Astrocyte (in vitro differentiated cells and primary cell): ENCODE measurements at regions not wholly inside any gene's neighbourhood (a gene's known extent, or its start where the extent isn't known, plus 50 kb on each side); places are given as distances from the start of the nearest gene placed in this dataset.
A peak's percentile ranks its signal among the peaks of the same experiment; 100 is the strongest.

Source experiments
- DNase-seq: peaks from one replicate; pipeline ENCODE4 v3.0.0-alpha.2; 2010; ENCODE audit warnings: low read depth
- FAIRE-seq: peaks from 2 replicates; lab custom pipeline; 2011; peaks lifted over from hg19 to GRCh38; lab: Jason Lieb, UNC
- H2AFZ ChIP-seq: 2 replicates; pipeline ENCODE4 v1.6.0; 2012; ENCODE audit warnings: low read depth, low read length, inconsistent platforms
- H3K27ac ChIP-seq: 2 replicates; pipeline ENCODE4 v1.5.1; 2011; ENCODE audit warnings: low read depth, low read length, inconsistent platforms
- H3K27me3 ChIP-seq: 2 replicates; pipeline ENCODE4 v1.6.0; 2011; ENCODE audit warnings: low read length, inconsistent platforms; ENCODE audit not compliant: insufficient read depth
- H3K36me3 ChIP-seq: 2 replicates; pipeline ENCODE4 v1.5.1; 2011; ENCODE audit warnings: low read length, inconsistent platforms; ENCODE audit not compliant: insufficient read depth
- H3K4me1 ChIP-seq: 2 replicates; pipeline ENCODE4 v1.5.1; 2011; ENCODE audit warnings: low read length, inconsistent platforms; ENCODE audit not compliant: insufficient read depth
- H3K4me2 ChIP-seq: 2 replicates; pipeline ENCODE4 v1.6.0; 2012; ENCODE audit warnings: low read length, inconsistent platforms
- H3K4me3 ChIP-seq: 2 replicates; pipeline ENCODE4 v1.5.1; 2011; ENCODE audit warnings: low read depth, mild to moderate bottlenecking, low read length, inconsistent platforms; ENCODE audit not compliant: insufficient read depth
- H3K79me2 ChIP-seq: 2 replicates; pipeline ENCODE4 v1.6.0; 2012; ENCODE audit warnings: mild to moderate bottlenecking, low read length, inconsistent platforms; ENCODE audit not compliant: insufficient read depth
- H3K9ac ChIP-seq: 2 replicates; pipeline ENCODE4 v1.6.0; 2012; ENCODE audit warnings: mild to moderate bottlenecking, low read length, inconsistent platforms
- H3K9me3 ChIP-seq: 2 replicates; pipeline ENCODE4 v1.5.1; 2012; ENCODE audit warnings: low read depth, mild to moderate bottlenecking, low read length, inconsistent platforms; ENCODE audit not compliant: insufficient read depth
- H4K20me1 ChIP-seq: 2 replicates; pipeline ENCODE4 v1.6.0; 2012; ENCODE audit warnings: low read length, inconsistent platforms; ENCODE audit not compliant: insufficient read depth
- H3K27ac Mint-ChIP-seq: one replicate; pipeline ENCODE4 v1.8.0; 2021; ENCODE audit warnings: mild to moderate bottlenecking, mixed read lengths; ENCODE audit not compliant: unreplicated experiment
- H3K27me3 Mint-ChIP-seq: one replicate; pipeline ENCODE4 v1.8.0; 2021; ENCODE audit warnings: low read depth, mixed read lengths; ENCODE audit not compliant: unreplicated experiment
- H3K36me3 Mint-ChIP-seq: one replicate; pipeline ENCODE4 v1.8.0; 2021; ENCODE audit warnings: low read depth, mixed read lengths; ENCODE audit not compliant: unreplicated experiment
- H3K4me1 Mint-ChIP-seq: one replicate; pipeline ENCODE4 v1.8.0; 2021; ENCODE audit warnings: low read depth, mixed read lengths; ENCODE audit not compliant: unreplicated experiment
- H3K4me3 Mint-ChIP-seq: one replicate; pipeline ENCODE4 v1.8.0; 2021; ENCODE audit warnings: mild to moderate bottlenecking, moderate library complexity, mixed read lengths; ENCODE audit not compliant: unreplicated experiment
- H3K9me3 Mint-ChIP-seq: one replicate; pipeline ENCODE4 v1.8.0; 2021; ENCODE audit warnings: mild to moderate bottlenecking, mixed read lengths; ENCODE audit not compliant: unreplicated experiment
- CTCF ChIP-seq: IDR thresholded peaks from 2 replicates; pipeline ENCODE4 v1.5.1; 2011; ENCODE audit warnings: low read depth, mild to moderate bottlenecking, inconsistent platforms, low read length, moderate library complexity; ENCODE audit not compliant: insufficient read depth
- EZH2 ChIP-seq: IDR thresholded peaks from 2 replicates; pipeline ENCODE4 v1.6.1; 2012; ENCODE audit warnings: mild to moderate bottlenecking, low read length, inconsistent platforms; ENCODE audit not compliant: insufficient read depth

GRCh38 chr21:16492356-16492755, 762.6 kb downstream of the USP25 start:
- Histone ChIP-seq H2AFZ (no peak overlapping the region), H3K27me3 (no peaks in the 10 kb centered on the region), H3K4me2 (no peak overlapping the region), H4K20me1 (peaks cover 4% of the 10 kb centered on the region), H3K4me3 (no peak overlapping the region), H3K79me2 (peaks cover 12% of the 10 kb centered on the region), H3K9ac (no peak overlapping the region), H3K27ac (no peak overlapping the region), H3K36me3 (no peaks in the 10 kb centered on the region), H3K9me3 (no peaks in the 10 kb centered on the region), H3K4me1 (no peaks in the 10 kb centered on the region)
- Mint-ChIP-seq H3K4me1 (no peaks in the 10 kb centered on the region), H3K4me3 (no peak overlapping the region), H3K36me3 (no peaks in the 10 kb centered on the region), H3K27ac (no peak overlapping the region), H3K27me3 (no peaks in the 10 kb centered on the region), H3K9me3 (no peaks in the 10 kb centered on the region)
- DNase-seq, result no peak
- no peak for FAIRE-seq
- TF ChIP-seq CTCF (no peak), EZH2 (no peak)

GRCh38 chr21:16492892-16493291, 763.1 kb downstream of the USP25 start:
- H3K36me3 Mint-ChIP-seq, result no peaks in the 10 kb centered on the region
- Histone ChIP-seq H3K4me2 (no peak overlapping the region), H2AFZ (no peak overlapping the region), H3K9ac (no peak overlapping the region), H4K20me1 (peaks cover 4% of the 10 kb centered on the region), H3K27ac (no peak overlapping the region), H3K4me3 (no peak overlapping the region), H3K9me3 (no peaks in the 10 kb centered on the region), H3K27me3 (no peaks in the 10 kb centered on the region), H3K36me3 (no peaks in the 10 kb centered on the region), H3K4me1 (no peaks in the 10 kb centered on the region), H3K79me2 (peaks cover 12% of the 10 kb centered on the region)
- H3K27me3 Mint-ChIP-seq, result no peaks in the 10 kb centered on the region
- peak; percentile 45 for DNase-seq
- H3K9me3 Mint-ChIP-seq, result peaks cover 2% of the 10 kb centered on the region
- TF ChIP-seq CTCF (no peak), EZH2 (no peak)
- no peaks in the 10 kb centered on the region for H3K4me1 Mint-ChIP-seq
- no peak for FAIRE-seq
- no peak overlapping the region for H3K27ac Mint-ChIP-seq
- no peak overlapping the region for H3K4me3 Mint-ChIP-seq

GRCh38 chr21:16496609-16497008, 766.8 kb downstream of the USP25 start:
- Mint-ChIP-seq H3K4me3 (no peak overlapping the region), H3K27me3 (no peaks in the 10 kb centered on the region), H3K9me3 (peaks cover 3% of the 10 kb centered on the region), H3K4me1 (no peaks in the 10 kb centered on the region), H3K36me3 (no peaks in the 10 kb centered on the region), H3K27ac (no peak overlapping the region)
- H3K79me2 ChIP-seq, result peaks cover 8% of the 10 kb centered on the region
- no peak overlapping the region for H3K27ac ChIP-seq
- DNase-seq (no peak), FAIRE-seq (no peak)
- H3K4me3 ChIP-seq, result no peak overlapping the region
- H3K9ac ChIP-seq, result no peak overlapping the region
- H4K20me1 ChIP-seq, result no peaks in the 10 kb centered on the region
- H3K4me1 ChIP-seq, result no peaks in the 10 kb centered on the region
- TF ChIP-seq EZH2 (no peak), CTCF (no peak)
- no peak overlapping the region for H3K4me2 ChIP-seq
- H3K9me3 ChIP-seq, result no peaks in the 10 kb centered on the region
- no peak overlapping the region for H2AFZ ChIP-seq
- no peaks in the 10 kb centered on the region for H3K27me3 ChIP-seq
- H3K36me3 ChIP-seq, result no peaks in the 10 kb centered on the region
